Activated naive CD8-positive, alpha-beta T cell treated with anti-CD3 and anti-CD28 coated beads, Interleukin-2, amount 50 U/mL, for 24 hours (primary cell): ENCODE measurements at regions not wholly inside any gene's neighbourhood (a gene's known extent, or its start where the extent isn't known, plus 50 kb on each side); places are given as distances from the start of the nearest gene placed in this dataset.
"Not testable (repeated sequence)": the region's sequence is repeated elsewhere in the genome, so short reads cannot be mapped to it uniquely, and the experiment has no call there.

Experiments used
- ATAC-seq: fragments of 150-1000 bp; cut with Tn5 transposase; one replicate; pipeline ENCODE4 v1.10.0; 2021
- DNase-seq: peaks from one replicate; pipeline ENCODE4 v3.0.0; 2021
- H3K27ac Mint-ChIP-seq: one replicate; pipeline ENCODE4 v1.8.0; 2021; ENCODE audit warnings: mild to moderate bottlenecking, mixed read lengths
- H3K27me3 Mint-ChIP-seq: one replicate; pipeline ENCODE4 v1.8.0; 2021; ENCODE audit warnings: mixed read lengths
- H3K36me3 Mint-ChIP-seq: one replicate; pipeline ENCODE4 v1.8.0; 2021; ENCODE audit warnings: low read depth, mixed read lengths
- H3K4me1 Mint-ChIP-seq: one replicate; pipeline ENCODE4 v1.8.0; 2021; ENCODE audit warnings: mixed read lengths
- H3K4me3 Mint-ChIP-seq: one replicate; pipeline ENCODE4 v1.8.0; 2021; ENCODE audit warnings: mild to moderate bottlenecking, moderate library complexity, mixed read lengths
- H3K9me3 Mint-ChIP-seq: one replicate; pipeline ENCODE4 v1.8.0; 2021; ENCODE audit warnings: mixed read lengths

- H3K27ac Mint-ChIP-seq, H3K36me3 Mint-ChIP-seq, H3K4me3 Mint-ChIP-seq, ATAC-seq, H3K9me3 Mint-ChIP-seq, H3K27me3 Mint-ChIP-seq: not testable (repeated sequence)
- peaks cover 11% of the 10 kb centered on the region for H3K4me1 Mint-ChIP-seq
- peak; percentile 50 for DNase-seq
These were observed 146.8 kb upstream of the ROPN1B start for GRCh38 chr3:125822175-125822574.

- not testable (repeated sequence) for H3K4me3 Mint-ChIP-seq, H3K27me3 Mint-ChIP-seq, ATAC-seq, DNase-seq, H3K36me3 Mint-ChIP-seq, H3K4me1 Mint-ChIP-seq, H3K27ac Mint-ChIP-seq
- peaks cover 24% of the 10 kb centered on the region for H3K9me3 Mint-ChIP-seq
These were observed 137.8 kb upstream of the ROPN1B start for GRCh38 chr3:125831005-125831750.

GRCh38 chr3:125835562-125835961 is 133.4 kb upstream of the ROPN1B start:
- not testable (repeated sequence) for H3K27ac Mint-ChIP-seq, H3K27me3 Mint-ChIP-seq, H3K4me1 Mint-ChIP-seq, ATAC-seq, H3K4me3 Mint-ChIP-seq, H3K36me3 Mint-ChIP-seq, DNase-seq, H3K9me3 Mint-ChIP-seq

- H3K36me3 Mint-ChIP-seq, H3K9me3 Mint-ChIP-seq, DNase-seq, H3K4me1 Mint-ChIP-seq, H3K27me3 Mint-ChIP-seq, ATAC-seq, H3K27ac Mint-ChIP-seq: not testable (repeated sequence)
- H3K4me3 Mint-ChIP-seq: peak overlapping the region; percentile 24
These were observed 132.9 kb upstream of the ROPN1B start for GRCh38 chr3:125836011-125836551.

- ATAC-seq, H3K4me1 Mint-ChIP-seq, H3K27me3 Mint-ChIP-seq, H3K27ac Mint-ChIP-seq, H3K36me3 Mint-ChIP-seq, DNase-seq, H3K4me3 Mint-ChIP-seq, H3K9me3 Mint-ChIP-seq: not testable (repeated sequence)
These were observed 132.2 kb upstream of the ROPN1B start for GRCh38 chr3:125836786-125837185.

- not testable (repeated sequence) for H3K9me3 Mint-ChIP-seq, DNase-seq, H3K36me3 Mint-ChIP-seq, H3K27me3 Mint-ChIP-seq, ATAC-seq, H3K27ac Mint-ChIP-seq, H3K4me3 Mint-ChIP-seq
- peaks cover 13% of the 10 kb centered on the region for H3K4me1 Mint-ChIP-seq
These were observed 130.1 kb upstream of the ROPN1B start for GRCh38 chr3:125838857-125839256.

- not testable (repeated sequence) for H3K36me3 Mint-ChIP-seq, H3K27me3 Mint-ChIP-seq, ATAC-seq, H3K9me3 Mint-ChIP-seq, DNase-seq, H3K4me3 Mint-ChIP-seq, H3K27ac Mint-ChIP-seq
- H3K4me1 Mint-ChIP-seq: peaks cover 14% of the 10 kb centered on the region
These were observed 128.5 kb upstream of the ROPN1B start for GRCh38 chr3:125840465-125840864.

- not testable (repeated sequence) for H3K36me3 Mint-ChIP-seq, H3K27ac Mint-ChIP-seq, DNase-seq, H3K27me3 Mint-ChIP-seq, ATAC-seq, H3K4me1 Mint-ChIP-seq, H3K4me3 Mint-ChIP-seq, H3K9me3 Mint-ChIP-seq
These were observed 121.0 kb upstream of the ROPN1B start for GRCh38 chr3:125847966-125848365.

GRCh38 chr3:125855006-125855405 is 114.0 kb upstream of the ROPN1B start:
- not testable (repeated sequence) for ATAC-seq, H3K4me1 Mint-ChIP-seq

GRCh38 chr3:125860547-125860946 is 108.4 kb upstream of the ROPN1B start:
- not testable (repeated sequence) for H3K27ac Mint-ChIP-seq, H3K9me3 Mint-ChIP-seq, ATAC-seq, H3K4me1 Mint-ChIP-seq, H3K36me3 Mint-ChIP-seq, H3K4me3 Mint-ChIP-seq, H3K27me3 Mint-ChIP-seq
- DNase-seq: peak; percentile 17

More at GRCh38 chr3:125855006-125855405, 114.0 kb upstream of the ROPN1B start:
- H3K27me3 Mint-ChIP-seq, H3K36me3 Mint-ChIP-seq, H3K27ac Mint-ChIP-seq, DNase-seq, H3K9me3 Mint-ChIP-seq, H3K4me3 Mint-ChIP-seq: not testable (repeated sequence)

GRCh38 chr3:125862841-125863254 is 106.1 kb upstream of the ROPN1B start:
- not testable (repeated sequence) for H3K4me3 Mint-ChIP-seq, H3K27ac Mint-ChIP-seq, ATAC-seq, H3K9me3 Mint-ChIP-seq, H3K36me3 Mint-ChIP-seq, H3K27me3 Mint-ChIP-seq, DNase-seq, H3K4me1 Mint-ChIP-seq

GRCh38 chr3:125864532-125864931 is 104.4 kb upstream of the ROPN1B start:
- not testable (repeated sequence) for H3K27ac Mint-ChIP-seq, DNase-seq, H3K27me3 Mint-ChIP-seq, H3K4me1 Mint-ChIP-seq, H3K36me3 Mint-ChIP-seq, H3K4me3 Mint-ChIP-seq, ATAC-seq, H3K9me3 Mint-ChIP-seq

- not testable (repeated sequence) for H3K4me1 Mint-ChIP-seq, DNase-seq, H3K27me3 Mint-ChIP-seq, ATAC-seq, H3K27ac Mint-ChIP-seq, H3K4me3 Mint-ChIP-seq
- Mint-ChIP-seq H3K9me3 (peaks cover 14% of the 10 kb centered on the region), H3K36me3 (peaks cover 17% of the 10 kb centered on the region)
These were observed 83.0 kb upstream of the ROPN1B start for GRCh38 chr3:125886006-125886405.

GRCh38 chr3:125899181-125899580 is 69.8 kb upstream of the ROPN1B start:
- not testable (repeated sequence) for ATAC-seq, H3K4me1 Mint-ChIP-seq, DNase-seq, H3K27ac Mint-ChIP-seq, H3K9me3 Mint-ChIP-seq, H3K36me3 Mint-ChIP-seq, H3K4me3 Mint-ChIP-seq, H3K27me3 Mint-ChIP-seq

- DNase-seq, H3K27ac Mint-ChIP-seq, H3K36me3 Mint-ChIP-seq: not testable (repeated sequence)
These were observed 67.5 kb upstream of the ROPN1B start for GRCh38 chr3:125901473-125901872.

More at GRCh38 chr3:125901473-125901872, 67.5 kb upstream of the ROPN1B start:
- not testable (repeated sequence) for H3K4me1 Mint-ChIP-seq, H3K4me3 Mint-ChIP-seq, H3K27me3 Mint-ChIP-seq, ATAC-seq, H3K9me3 Mint-ChIP-seq
